Ishikawa (cell line): ENCODE measurements at regions not wholly inside any gene's neighbourhood (a gene's known extent, or its start where the extent isn't known, plus 50 kb on each side); places are given as distances from the start of the nearest gene placed in this dataset.

Experiments used
- CREB1 ChIP-seq: IDR thresholded peaks from 2 replicates; pipeline ENCODE4 v1.6.1; 2012; ENCODE audit warnings: low read depth
- EP300 ChIP-seq: IDR thresholded peaks from 2 replicates; pipeline ENCODE4 v1.6.1; 2012; ENCODE audit warnings: borderline replicate concordance
- FOXM1 ChIP-seq: IDR thresholded peaks from 2 replicates; pipeline ENCODE4 v1.6.1; 2012; ENCODE audit warnings: low read depth, borderline replicate concordance
- MAX ChIP-seq: IDR thresholded peaks from 2 replicates; pipeline ENCODE4 v1.6.1; 2012
- REST ChIP-seq: IDR thresholded peaks from 2 replicates; pipeline ENCODE4 v1.6.1; 2012; ENCODE audit warnings: low read depth, mild to moderate bottlenecking
- TAF1 ChIP-seq: IDR thresholded peaks from 2 replicates; pipeline ENCODE4 v1.6.1; 2012; ENCODE audit warnings: low read depth, mild to moderate bottlenecking
- TCF12 ChIP-seq: IDR thresholded peaks from 2 replicates; pipeline ENCODE4 v1.6.1; 2012; ENCODE audit warnings: low read depth
- TEAD4 ChIP-seq: IDR thresholded peaks from 2 replicates; pipeline ENCODE4 v1.6.1; 2012
- YY1 ChIP-seq: IDR thresholded peaks from 2 replicates; pipeline ENCODE4 v1.6.1; 2012; ENCODE audit warnings: low read depth

GRCh38 chr2:88885275-88885674, 193.8 kb downstream of the RPIA start:
- TF ChIP-seq TCF12: no peak
- no peak for TF ChIP-seq MAX
- TF ChIP-seq YY1: no peak
- TF ChIP-seq TAF1: no peak
- no peak for TF ChIP-seq EP300
- TF ChIP-seq TEAD4: no peak
- no peak for TF ChIP-seq CREB1
- no peak for TF ChIP-seq REST
- no peak for TF ChIP-seq FOXM1
